HG02970 (cell line): ENCODE measurements at regions not wholly inside any gene's neighbourhood (a gene's known extent, or its start where the extent isn't known, plus 50 kb on each side); places are given as distances from the start of the nearest gene placed in this dataset.
"Not testable (repeated sequence)": the region's sequence is repeated elsewhere in the genome, so short reads cannot be mapped to it uniquely, and the experiment has no call there.

Source experiments
- ATAC-seq: cut with Tn5 transposase; IDR thresholded peaks from one replicate; pipeline ENCODE4 v1.9.1; 2021; ENCODE audit warnings: mild to moderate bottlenecking, moderate library complexity, moderate number of reproducible peaks; ENCODE audit not compliant: unreplicated experiment, low FRiP score

DNA sequence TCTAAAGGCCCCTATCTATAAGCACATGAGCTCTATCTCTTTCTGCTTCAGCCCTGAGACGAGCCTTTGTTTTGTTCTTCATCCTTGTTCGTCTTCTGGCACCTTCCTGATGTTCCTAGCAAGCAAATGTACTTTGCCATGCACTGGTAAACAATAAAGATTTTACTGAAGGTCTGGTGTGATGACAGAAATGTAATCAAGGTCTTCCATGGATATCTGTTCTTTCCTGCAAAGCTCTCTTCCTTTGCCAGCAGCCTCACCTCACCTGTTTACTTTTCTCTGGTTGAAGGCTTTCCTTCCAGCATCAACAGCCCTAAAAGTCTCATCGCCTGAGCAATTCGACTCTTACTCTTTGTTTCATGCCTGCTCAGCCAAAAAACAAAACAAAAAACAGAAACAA, 330.3 kb downstream of the PCNX1 start:
- ATAC-seq = no peak

DNA sequence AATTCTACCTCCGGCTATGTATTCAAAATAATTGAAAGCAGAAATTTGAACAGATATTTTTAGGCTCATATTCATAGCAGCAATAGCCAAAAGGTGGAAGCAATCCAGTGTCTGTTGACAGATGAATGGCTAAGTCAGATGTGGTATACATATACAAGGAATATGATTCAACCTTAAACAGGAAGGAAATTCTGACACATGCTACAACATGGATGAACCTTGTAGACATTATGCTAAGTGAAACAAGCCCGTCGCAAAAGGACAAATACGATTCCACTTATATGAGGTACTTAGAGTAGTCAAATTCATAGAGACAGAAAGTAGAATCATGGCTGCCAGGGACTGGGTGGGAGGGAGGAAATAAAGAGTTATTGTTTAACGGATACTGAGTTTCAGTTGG, 331.6 kb downstream of the PCNX1 start:
- ATAC-seq = no peak

DNA sequence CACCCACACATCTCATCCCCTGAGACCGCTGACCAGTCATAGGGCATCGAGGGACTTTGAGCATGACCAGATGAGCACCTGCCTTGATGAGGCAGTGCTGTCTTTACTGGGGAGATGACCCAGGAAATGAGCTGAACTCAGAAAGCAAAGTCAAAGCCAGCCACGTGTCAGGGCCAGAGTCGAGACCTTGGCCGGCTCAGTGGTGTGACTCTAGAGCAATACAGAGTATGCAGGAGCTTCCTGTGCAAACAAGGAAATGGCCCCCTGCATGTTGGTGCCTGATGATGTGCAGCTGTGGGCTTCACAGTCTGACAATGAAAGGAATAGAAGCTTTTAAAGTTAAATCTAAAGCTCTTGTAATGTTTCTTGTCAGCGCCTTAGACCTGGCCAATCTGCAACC, 332.9 kb downstream of the PCNX1 start:
- ATAC-seq = no peak

DNA sequence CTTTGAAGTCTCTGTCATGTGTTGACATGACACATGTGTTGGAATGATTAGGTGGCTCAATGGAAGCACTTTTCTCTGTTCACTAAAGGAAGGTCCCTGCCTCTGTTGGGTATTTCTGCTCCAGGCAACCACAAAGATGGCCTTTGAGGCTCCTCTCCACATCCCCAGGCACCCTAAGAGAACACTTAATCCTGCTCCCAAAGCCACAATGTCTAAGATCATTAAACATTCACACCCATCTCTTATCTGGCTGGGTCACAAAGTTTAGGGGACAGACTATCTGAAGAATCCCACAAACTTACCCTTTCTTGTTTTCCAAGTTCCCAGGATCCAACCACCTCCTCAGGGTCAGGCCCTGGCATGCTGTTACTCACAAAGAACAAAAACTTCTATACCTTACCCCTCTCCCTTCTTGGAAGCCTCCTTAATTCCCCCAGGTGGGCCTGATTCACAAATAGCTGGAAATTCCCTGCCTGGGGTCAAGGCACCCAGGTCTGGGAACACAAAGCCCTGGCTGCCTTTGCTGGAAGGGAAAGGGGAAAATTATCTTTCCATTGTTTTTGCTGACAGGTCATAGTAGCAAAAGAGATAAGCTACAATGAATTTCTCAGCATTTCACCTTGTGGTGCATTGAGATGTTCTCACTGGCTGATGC, 333.7 kb downstream of the PCNX1 start:
- no peak for ATAC-seq

DNA sequence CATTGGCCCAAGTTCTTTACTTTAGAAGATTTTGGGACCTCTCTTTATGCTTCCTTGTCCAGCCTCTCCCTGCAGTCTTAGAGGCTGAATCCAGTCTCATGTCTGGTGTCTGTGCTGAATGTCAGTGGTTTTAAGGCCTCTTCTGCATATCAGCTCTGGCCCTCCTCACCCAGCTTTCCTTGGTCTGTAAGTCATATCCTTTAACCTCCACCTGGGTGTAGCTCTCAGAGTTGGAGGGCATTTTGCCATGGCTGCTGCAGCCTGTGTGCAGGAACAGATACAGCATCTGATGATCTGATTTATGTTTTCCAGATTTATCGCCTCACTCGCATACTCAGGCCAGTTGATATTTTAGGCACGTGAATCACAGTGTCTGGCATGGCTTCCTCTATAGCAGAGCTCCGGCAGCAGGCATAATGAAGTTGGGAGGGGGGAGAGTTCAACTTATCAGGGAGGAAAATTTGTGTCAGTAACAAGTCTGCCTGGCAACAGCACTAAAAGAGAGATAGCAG, 335.0 kb downstream of the PCNX1 start:
- ATAC-seq = no peak

DNA sequence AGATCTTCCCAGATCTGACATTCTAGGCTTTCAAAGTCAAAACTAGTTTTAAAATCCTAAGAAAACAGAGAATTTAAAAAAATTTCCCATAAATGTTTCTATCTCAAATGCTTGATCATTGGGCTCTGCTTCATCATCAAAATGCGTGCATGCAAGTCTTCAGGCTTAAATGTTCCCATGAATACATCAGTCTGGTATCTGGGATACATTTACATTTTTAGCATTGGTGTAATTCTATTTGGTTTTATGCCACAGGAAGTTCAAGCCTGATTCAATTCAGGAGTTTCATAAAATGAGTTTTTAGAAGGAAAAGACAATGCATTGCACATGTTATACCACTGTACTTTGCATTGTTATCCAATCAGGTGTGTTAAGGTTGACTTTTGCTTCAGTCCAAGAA, 336.4 kb downstream of the PCNX1 start:
- ATAC-seq = no peak

DNA sequence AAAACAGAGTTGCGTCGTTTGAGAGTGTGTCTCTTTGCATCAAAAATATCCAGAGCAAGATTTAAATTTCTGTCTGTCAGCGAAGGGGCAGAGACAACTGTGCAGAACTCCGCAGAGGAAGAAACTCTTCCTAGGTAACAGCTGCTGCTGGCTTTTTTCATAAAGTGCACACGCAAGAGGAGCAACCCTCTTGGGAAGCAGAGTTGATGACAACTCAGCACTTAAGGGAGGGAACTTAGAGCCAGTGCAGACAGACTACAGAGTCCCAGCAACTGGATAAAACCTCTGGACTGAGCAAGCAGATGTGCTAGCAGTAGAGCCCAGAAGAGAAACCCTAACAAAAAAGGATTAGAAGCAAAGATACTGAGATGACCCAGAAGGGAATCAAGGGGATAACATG, 337.1 kb downstream of the PCNX1 start:
- ATAC-seq = no peak

DNA sequence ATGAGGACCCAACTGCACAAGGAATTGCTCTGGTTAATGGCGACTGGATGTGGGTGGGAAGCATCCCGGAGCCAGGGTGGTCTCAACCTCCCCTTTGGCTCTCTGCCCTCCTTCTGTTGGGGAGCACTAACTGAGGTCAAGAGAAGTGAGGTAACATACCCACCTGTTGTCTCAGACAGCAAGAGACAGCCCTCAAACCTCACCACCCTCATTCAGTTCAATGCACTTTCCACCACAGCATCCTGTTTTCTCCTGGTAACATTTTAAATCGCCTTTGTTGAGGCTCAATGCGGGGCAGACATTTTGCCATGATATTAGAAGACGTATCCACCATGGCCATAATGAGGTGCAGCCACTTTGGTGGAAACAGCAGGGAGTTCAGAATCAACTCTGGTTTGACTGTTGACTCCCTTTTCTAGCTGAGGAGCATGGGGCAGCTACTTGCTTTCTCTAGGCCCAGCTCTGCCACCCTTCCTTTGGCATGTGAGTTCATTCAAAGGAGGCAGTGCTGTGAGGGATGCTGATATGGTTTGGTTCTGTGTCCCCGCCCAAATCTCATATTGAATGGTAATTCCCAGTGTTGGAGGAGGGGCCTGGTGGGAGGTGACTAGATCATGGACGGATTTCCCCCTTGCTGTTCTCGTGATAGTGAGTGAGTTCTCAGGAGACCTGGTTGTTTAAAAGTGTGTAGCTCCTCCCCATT, 338.6 kb downstream of the PCNX1 start:
- ATAC-seq = no peak

DNA sequence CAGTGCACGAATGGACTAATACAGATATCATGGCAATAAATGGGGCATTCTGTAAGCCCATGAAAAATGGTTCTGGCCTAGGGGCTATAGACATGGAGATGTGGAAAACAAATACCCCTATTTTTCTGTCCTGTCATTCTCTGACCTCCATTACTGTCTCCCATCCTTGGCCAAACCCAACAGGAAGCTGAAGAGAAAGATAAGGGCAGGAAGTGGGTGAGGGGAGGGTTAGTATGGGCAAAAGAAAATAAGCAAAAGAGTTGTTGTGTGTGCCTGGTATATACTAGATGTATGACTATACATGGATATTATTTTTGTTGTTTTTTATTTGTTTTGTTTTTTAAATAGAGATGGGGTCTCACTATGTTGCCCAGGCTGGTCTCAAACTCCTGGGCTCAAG, 339.3 kb downstream of the PCNX1 start:
- ATAC-seq = no peak

DNA sequence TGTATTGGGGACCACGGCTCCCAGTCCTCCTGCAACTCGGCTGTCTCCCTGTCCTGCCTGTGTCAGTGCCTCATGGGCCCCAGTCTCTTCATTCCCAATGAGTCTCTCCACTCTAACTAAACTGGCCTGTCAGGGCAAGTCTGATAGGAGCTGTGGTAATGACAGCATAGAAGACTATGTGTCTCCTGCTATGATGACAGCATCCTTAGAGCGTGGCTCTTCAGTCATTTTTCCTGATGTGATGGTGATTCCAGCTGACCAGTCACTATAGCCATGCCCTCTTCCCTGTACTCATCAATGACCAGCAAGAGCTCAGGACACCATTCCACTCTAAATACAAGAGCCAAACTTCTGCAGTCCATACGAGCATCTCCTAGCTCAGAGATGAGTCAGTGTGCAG, 339.8 kb downstream of the PCNX1 start:
- ATAC-seq = no peak

DNA sequence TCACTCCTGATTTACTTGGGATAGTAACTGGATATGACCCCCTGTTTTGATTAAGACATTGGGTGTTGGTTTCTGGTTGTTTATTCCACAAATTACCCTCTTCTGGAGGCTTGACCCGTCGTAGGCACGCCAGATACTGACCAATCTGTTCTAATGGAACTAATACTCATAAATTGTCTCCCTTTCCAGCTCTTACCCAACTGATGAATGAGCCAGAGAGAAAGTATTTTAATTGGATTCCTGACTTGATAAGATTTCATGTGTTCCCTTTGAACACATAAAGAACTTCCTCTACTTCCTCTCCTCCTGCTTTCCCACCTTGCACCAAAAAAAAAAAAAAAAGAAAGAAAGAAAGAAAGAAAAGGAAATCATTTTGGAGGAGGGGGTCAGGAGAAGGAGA, 340.9 kb downstream of the PCNX1 start:
- no peak for ATAC-seq

DNA sequence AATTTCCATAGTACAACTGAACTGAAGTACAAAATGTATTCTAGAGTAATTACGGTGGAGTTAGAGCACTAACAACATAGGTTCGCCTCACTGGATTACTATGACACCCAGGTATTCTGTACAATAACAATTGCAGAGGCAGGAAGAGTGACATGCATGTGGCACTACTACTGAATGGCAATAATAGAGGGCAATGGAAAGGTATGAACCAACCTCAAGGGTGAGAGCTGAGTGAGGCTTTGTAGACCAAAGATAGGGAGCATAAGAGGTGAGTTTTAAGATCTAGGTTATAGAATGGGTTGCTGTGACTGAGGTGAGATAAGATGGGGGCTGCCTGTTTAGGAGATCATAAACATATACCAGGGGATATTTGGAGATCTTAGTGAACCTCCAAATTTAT, 343.1 kb downstream of the PCNX1 start:
- no peak for ATAC-seq

DNA sequence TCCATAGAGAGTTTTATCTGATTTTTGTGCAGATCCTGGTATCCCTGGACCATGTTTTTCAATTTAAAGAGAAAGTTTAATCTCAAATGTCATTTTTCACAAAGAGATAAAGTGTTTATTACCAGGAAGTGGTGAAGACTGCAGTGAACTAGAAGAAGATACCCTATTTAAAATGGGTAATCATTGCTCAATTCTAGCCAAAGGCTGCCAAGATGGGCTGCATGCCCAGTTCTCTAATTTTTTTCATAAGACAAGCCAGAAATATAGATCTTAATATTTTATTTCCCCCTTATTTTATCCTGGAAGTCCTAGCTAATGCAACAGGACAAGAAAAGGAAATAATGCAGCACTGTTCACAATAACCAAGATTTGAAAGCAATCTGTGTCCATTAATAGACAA, 343.5 kb downstream of the PCNX1 start:
- no peak for ATAC-seq

DNA sequence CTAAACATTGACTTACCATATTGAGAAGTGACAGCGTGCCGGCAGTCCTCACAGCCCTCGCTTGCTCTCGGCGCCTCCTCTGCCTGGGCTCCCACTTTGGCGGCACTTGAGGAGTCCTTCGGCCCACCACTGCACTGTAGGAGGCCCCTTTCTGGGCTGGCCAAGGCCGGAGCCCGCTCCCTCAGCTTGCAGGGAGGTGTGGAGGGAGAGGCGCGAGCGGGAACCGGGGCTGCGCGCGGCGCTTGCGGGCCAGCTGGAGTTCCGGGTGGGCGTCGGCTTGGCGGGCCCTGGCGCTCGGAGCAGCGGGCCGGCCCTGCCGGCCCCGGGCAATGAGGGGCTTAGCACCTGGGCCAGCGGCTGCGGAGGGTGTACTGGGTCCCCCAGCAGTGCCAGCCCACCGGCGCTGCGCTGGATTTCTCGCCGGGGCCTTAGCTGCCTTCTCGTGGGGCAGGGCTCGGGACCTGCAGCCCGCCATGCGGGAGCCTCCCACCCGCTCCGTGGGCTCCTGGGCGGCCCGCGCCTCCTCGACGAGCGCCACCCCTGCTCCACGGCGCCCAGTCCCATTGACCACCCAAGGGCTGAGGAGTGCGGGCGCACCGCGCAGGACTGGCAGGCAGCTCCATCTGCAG, 346.9 kb downstream of the PCNX1 start:
- ATAC-seq = not testable (repeated sequence)

DNA sequence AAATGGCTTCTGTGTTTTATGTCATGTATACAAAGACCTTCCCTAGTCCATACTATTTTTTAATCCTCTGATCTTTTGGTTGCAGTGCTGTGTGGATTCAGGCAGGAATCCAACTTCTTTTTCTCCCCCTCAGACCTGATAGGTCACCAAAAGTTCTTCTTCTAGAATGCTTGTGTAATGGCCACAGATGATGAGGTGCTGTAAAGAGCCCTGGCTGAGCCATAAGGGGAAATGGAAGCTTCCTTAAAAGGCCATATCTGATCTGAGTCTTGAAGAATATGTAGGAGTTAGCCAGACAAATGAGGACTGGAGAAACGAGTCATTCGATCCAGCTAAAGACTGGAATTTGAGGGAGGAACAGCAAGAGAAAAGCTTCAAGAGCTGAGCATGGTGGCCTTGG, 353.9 kb downstream of the PCNX1 start:
- no peak for ATAC-seq

DNA sequence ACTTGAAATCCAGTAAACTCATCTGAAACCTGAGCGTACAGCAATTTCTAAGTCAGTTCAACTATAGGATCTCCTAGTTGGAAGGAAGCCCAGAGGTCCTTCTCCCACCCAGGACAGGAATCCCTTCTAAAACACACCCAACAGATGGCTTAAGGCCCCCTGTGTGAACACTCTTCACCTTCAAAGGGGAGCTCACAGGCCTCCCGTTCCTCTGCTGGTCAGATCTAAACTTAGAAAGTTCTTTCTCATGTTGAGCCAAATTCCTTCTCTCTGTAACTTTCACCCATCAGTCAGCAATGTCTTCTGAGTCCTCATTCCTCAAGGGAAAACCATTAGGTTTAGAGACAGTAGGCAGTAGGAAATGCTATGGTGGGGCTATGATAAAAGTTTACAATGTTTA, 355.2 kb downstream of the PCNX1 start:
- ATAC-seq = no peak

DNA sequence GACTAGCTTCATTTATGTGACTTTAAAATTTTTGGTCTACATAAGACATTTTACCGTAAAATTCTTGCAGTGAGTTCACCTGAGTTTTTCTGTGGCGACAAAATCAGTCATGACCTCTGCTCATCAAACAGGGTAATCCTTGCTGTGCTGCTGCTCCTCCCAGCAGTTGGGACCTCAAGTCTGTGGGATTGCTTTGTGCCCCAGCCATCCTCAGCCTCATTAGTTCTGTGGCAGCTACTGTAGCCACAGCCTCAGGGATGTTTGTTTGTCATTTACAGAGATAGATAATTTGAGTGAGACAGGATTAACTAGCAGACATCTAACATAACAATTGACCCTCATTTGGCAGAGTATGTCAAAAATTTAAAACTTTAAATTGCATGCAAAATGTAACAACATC, 357.0 kb downstream of the PCNX1 start:
- no peak for ATAC-seq

DNA sequence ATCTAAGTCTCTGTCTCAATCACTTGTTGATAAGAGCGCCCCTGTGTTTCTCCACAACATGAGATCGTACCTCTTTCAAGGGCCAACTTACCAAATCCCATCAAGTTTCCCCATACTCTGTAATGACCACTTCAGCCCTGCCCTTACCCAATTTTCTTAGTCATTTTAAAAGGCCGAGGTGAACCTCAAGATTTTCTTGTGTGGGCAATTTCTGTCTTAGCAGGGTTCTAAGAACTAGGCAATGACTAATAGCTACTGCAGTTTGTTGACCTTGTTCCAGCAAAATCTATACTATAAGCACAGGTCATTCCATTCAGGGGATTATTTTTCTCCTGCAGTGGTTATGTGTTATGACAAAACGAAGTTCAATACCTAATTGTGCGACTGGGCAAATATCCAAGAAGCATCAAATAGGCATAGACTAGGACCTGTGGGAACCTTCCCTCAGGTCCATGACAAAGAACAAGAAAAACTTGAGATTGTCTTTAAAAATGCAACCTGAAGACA, 359.8 kb downstream of the PCNX1 start:
- no peak for ATAC-seq

DNA sequence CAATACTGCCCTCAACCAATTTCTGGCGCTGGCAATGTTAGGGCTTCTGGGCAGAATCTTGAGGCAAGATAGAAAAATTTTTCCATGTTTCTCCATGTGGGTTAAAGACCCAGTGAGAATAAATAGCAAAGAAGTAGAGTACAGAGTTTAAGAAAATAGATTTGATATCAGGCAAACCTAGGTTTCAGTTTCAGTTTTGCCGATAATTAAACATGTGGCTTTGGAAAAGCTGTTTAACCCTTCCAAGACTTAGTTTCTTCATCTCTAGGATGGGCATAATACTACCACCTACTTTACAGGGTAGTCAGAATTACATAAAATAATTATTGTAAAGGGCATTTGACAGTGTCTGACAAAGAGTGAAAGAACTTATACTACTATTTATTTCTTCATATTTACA, 360.4 kb downstream of the PCNX1 start:
- ATAC-seq = no peak

DNA sequence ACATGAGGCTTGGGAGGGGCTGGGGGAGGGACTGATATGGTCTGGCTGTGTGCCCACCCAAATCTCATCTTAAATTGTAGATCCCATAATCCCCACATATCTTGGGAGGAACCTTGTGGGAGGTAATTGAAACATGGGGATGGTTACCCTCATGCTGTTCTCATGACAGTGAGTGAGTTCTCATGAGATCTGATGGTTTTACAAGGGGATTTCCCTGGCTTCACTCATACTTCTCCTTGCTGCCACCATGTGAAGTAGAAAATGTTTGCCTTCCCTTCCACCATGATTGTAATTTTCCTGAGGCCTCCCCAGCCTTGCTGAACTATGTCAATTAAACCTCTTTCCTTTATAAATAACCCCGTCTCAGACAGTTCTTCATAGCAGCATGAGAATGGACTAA, 362.9 kb downstream of the PCNX1 start:
- ATAC-seq = no peak

DNA sequence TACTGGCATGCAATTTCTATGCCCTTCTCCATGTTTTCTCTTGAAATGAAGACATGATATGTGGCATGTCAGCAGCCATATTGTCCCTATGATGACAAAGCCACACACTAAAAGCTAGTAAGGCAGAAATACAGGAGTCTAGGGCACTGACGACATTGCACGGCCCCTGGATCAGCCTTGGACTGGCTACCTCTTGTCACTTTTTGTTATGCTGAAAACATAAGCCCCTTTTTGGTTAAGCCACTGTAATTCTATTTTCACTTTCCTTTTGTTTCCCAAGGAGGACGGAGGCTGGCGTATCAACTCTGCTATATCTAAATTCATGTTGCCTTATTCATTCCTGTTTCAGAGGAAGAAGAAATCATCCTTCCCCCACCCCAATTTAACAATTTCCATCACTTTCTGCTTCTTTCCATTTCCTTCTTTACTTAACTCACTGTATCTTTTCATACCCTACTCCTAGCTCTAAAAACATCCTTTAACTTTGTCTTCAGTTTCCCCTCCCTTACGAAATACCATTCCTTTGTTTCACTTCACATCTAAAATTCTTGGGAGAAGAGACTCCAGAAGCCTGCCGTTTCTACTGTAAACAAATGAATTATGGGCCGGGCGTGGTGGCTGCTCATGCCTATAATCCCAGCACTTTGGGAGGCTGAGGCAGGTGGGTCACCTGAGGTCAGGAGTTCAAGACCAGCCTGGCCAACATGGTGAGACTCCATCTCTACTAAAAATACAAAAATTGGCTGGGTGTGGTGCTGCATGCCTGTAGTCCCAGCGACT, 364.1 kb downstream of the PCNX1 start:
- no peak for ATAC-seq
